HCT116 (cell line): ENCODE measurements at regions not wholly inside any gene's neighbourhood (a gene's known extent, or its start where the extent isn't known, plus 50 kb on each side); places are given as distances from the start of the nearest gene placed in this dataset.

Experiments
- ATAC-seq: fragments of 200-7000 bp; cut with Tn5 transposase; 2 replicates; pipeline ENCODE4 v1.9.1; 2020; ENCODE audit warnings: mild to moderate bottlenecking, moderate library complexity
- BruUV-seq: library from RNA; stranded (reverse); fragments of 400-500 nt; replicated peaks from 2 replicates; lab custom pipeline; 2021; lab: Mats Ljungman, UMichigan
- CTCF ChIA-PET: fragments of 300-600 bp; sonication (Branson Sonifier 250); formaldehyde crosslinking; loops from one replicate; lab custom pipeline; 2021; ENCODE audit warnings: antibody characterized with exemption; lab: Charles Lee
- POLR2A ChIA-PET: fragments of 300-600, 350-600 bp; sonication (Branson Sonifier 250); formaldehyde crosslinking; loops from one replicate; lab custom pipeline; 2021; ENCODE audit warnings: antibody characterized with exemption; lab: Charles Lee
- RAD21 ChIA-PET, 2 experiments: fragments of 300-600 bp; sonication (Branson Sonifier 250); formaldehyde crosslinking; loops; one replicate each; lab custom pipeline; 2023; ENCODE audit warnings: low total read pairs in 2 of 2; ENCODE audit not compliant: uncharacterized antibody in 2 of 2, unreplicated experiment in 2 of 2, low non-redundant PET in 1 of 2; lab: Charles Lee
- DNase-seq: peaks from one replicate; pipeline ENCODE4 v3.0.0-alpha.2; 2010; ENCODE audit warnings: low read depth, low spot score
- H2AFZ ChIP-seq: fragments of 200-600 bp; shearing (Covaris generic), sonication (generic); 2 replicates; pipeline ENCODE4 v1.6.1; 2017; ENCODE audit warnings: low read depth, mixed run types, mixed read lengths, antibody characterized with exemption, low read length; ENCODE audit not compliant: poor library complexity, severe bottlenecking
- H3K27ac ChIP-seq: 2 replicates; pipeline ENCODE4 v1.5.1; 2012; ENCODE audit warnings: low read depth, low read length
- H3K27me3 ChIP-seq: fragments of 200-600 bp; sonication (generic); 2 replicates; pipeline ENCODE4 v1.6.1; 2016; ENCODE audit warnings: mixed run types, low read length, mixed read lengths; ENCODE audit not compliant: insufficient read depth
- H3K36me3 ChIP-seq, 2 experiments: fragments of 200-500 bp in 1 of 2; fragments of 200-600 bp in 1 of 2; sonication (Bioruptor generic) in 1 of 2; sonication (generic) in 1 of 2; 2 replicates each; pipeline versions ENCODE4 v1.5.1 to v1.6.1; 2014 to 2016; ENCODE audit warnings: low read length in 2 of 2, inconsistent platforms in 1 of 2, mixed read lengths in 1 of 2, mixed run types in 1 of 2; ENCODE audit not compliant: insufficient read depth in 2 of 2, control insufficient read depth in 1 of 2
- H3K4me1 ChIP-seq, 2 experiments: fragments of 200-600 bp in 1 of 2; sonication (generic) in 1 of 2; 2 replicates each; pipeline versions ENCODE4 v1.5.1 to v1.6.1; 2012 to 2017; ENCODE audit warnings: low read length in 2 of 2, inconsistent platforms in 1 of 2, mild to moderate bottlenecking in 1 of 2, mixed read lengths in 1 of 2, mixed run types in 1 of 2, moderate library complexity in 1 of 2; ENCODE audit not compliant: insufficient read depth in 2 of 2, control insufficient read depth in 1 of 2
- H3K4me2 ChIP-seq: fragments of 200-600 bp; sonication (generic); 2 replicates; pipeline ENCODE4 v1.6.1; 2017; ENCODE audit warnings: mixed run types, low read length, mixed read lengths
- H3K4me3 ChIP-seq, 2 experiments: fragments of 200-600 bp in 1 of 2; sonication (generic) in 1 of 2; replicated peaks in 1 of 2; 2 replicates each; pipeline ENCODE4 v1.5.1; 2011 to 2016; ENCODE audit warnings: low read length in 2 of 2, control low read depth in 1 of 2, low read depth in 1 of 2, mild to moderate bottlenecking in 1 of 2, mixed read lengths in 1 of 2, mixed run types in 1 of 2
- H3K79me2 ChIP-seq: fragments of 200-600 bp; sonication (generic); 2 replicates; pipeline ENCODE4 v1.6.1; 2017; ENCODE audit warnings: mild to moderate bottlenecking, mixed run types, low read length, moderate library complexity, mixed read lengths; ENCODE audit not compliant: insufficient read depth
- H3K9ac ChIP-seq: fragments of 200-600 bp; sonication (generic); 2 replicates; pipeline ENCODE4 v1.6.1; 2016; ENCODE audit warnings: low read length, mixed read lengths
- H3K9me2 ChIP-seq: fragments of 200-600 bp; sonication (generic), shearing (Covaris generic); 2 replicates; pipeline ENCODE4 v1.6.1; 2017; ENCODE audit warnings: mixed run types, mild to moderate bottlenecking, moderate library complexity; ENCODE audit not compliant: insufficient read depth
- H3K9me3 ChIP-seq, 2 experiments: fragments of 200-500 bp in 1 of 2; fragments of 200-600 bp in 1 of 2; sonication (Bioruptor generic) in 1 of 2; sonication (generic) in 1 of 2; 2 replicates each; pipeline ENCODE4 v1.6.1; 2014 to 2017; ENCODE audit warnings: low read length in 2 of 2, mixed read lengths in 2 of 2, inconsistent platforms in 1 of 2, low read depth in 1 of 2, mild to moderate bottlenecking in 1 of 2, mixed run types in 1 of 2, moderate library complexity in 1 of 2; ENCODE audit not compliant: control insufficient read depth in 1 of 2, insufficient read depth in 1 of 2
- H4K20me1 ChIP-seq: fragments of 200-600 bp; sonication (generic), shearing (Covaris generic); 2 replicates; pipeline ENCODE4 v1.6.1; 2017; ENCODE audit warnings: mixed run types, mild to moderate bottlenecking, moderate library complexity; ENCODE audit not compliant: insufficient read depth
- ATF3 ChIP-seq: IDR thresholded peaks from 2 replicates; pipeline ENCODE4 v1.6.1; 2012
- CBX3 ChIP-seq: IDR thresholded peaks from 2 replicates; pipeline ENCODE4 v1.6.1; 2012; ENCODE audit warnings: low read depth
- CEBPB ChIP-seq: IDR thresholded peaks from 2 replicates; pipeline ENCODE4 v1.6.1; 2012; ENCODE audit warnings: low read depth
- CTCF ChIP-seq, 3 experiments: fragments of 200-600 bp in 1 of 3; sonication (generic) in 1 of 3; IDR thresholded peaks in 2 of 3; conservative IDR thresholded peaks in 1 of 3; 2 replicates each; pipeline ENCODE4 v1.5.1; 2012 to 2017; ENCODE audit warnings: low read depth in 2 of 3, low read length in 2 of 3, antibody characterized with exemption in 1 of 3, borderline replicate concordance in 1 of 3, control low read depth in 1 of 3, mild to moderate bottlenecking in 1 of 3, mixed read lengths in 1 of 3, mixed run types in 1 of 3, moderate library complexity in 1 of 3; ENCODE audit not compliant: insufficient read depth in 1 of 3
- EGR1 ChIP-seq: IDR thresholded peaks from 2 replicates; pipeline ENCODE4 v1.6.1; 2012; ENCODE audit warnings: low read depth
- EZH2phosphoT487 ChIP-seq: fragments of 200-600 bp; IDR thresholded peaks from 2 replicates; pipeline ENCODE4 v1.6.1; 2018; ENCODE audit warnings: antibody characterized with exemption, borderline replicate concordance
- FOSL1 ChIP-seq: IDR thresholded peaks from 2 replicates; pipeline ENCODE4 v1.6.1; 2012; ENCODE audit warnings: low read depth
- MAX ChIP-seq: IDR thresholded peaks from 2 replicates; pipeline ENCODE4 v1.6.1; 2012
- POLR2A ChIP-seq: IDR thresholded peaks from 2 replicates; pipeline ENCODE4 v1.7.0; 2011; ENCODE audit warnings: borderline replicate concordance; ENCODE audit not compliant: insufficient read depth, insufficient read length; ENCODE audit errors: extremely low read depth
- POLR2AphosphoS5 ChIP-seq: IDR thresholded peaks from 2 replicates; pipeline ENCODE4 v1.6.1; 2011; ENCODE audit warnings: mild to moderate bottlenecking, low read depth, low read length, moderate library complexity
- RAD21 ChIP-seq: IDR thresholded peaks from 2 replicates; pipeline ENCODE4 v1.6.1; 2012; ENCODE audit warnings: low read depth, mild to moderate bottlenecking
- REST ChIP-seq: IDR thresholded peaks from 2 replicates; pipeline ENCODE4 v1.6.1; 2012; ENCODE audit warnings: low read depth
- SIN3A ChIP-seq: IDR thresholded peaks from 2 replicates; pipeline ENCODE4 v1.6.1; 2012; ENCODE audit warnings: low read depth
- SRF ChIP-seq: IDR thresholded peaks from 2 replicates; pipeline ENCODE4 v1.6.1; 2012; ENCODE audit warnings: low read depth
- TCF7L2 ChIP-seq: IDR thresholded peaks from 2 replicates; pipeline ENCODE4 v1.7.0; 2011; ENCODE audit warnings: borderline replicate concordance, inconsistent platforms; ENCODE audit not compliant: insufficient read depth, insufficient read length; ENCODE audit errors: extremely low read depth
- YY1 ChIP-seq: IDR thresholded peaks from 2 replicates; pipeline ENCODE4 v1.6.1; 2011; ENCODE audit warnings: low read length, low read depth, moderate library complexity, mild to moderate bottlenecking; ENCODE audit not compliant: insufficient replicate concordance; ENCODE audit errors: extremely low read depth
- ZFX ChIP-seq: fragments of 450-650 bp; IDR thresholded peaks from 2 replicates; pipeline ENCODE4 v1.6.1; 2017
- intact Hi-C: fragments of 100-400 bp; cut with micrococcal nuclease; formaldehyde crosslinking; loops from 2 replicates; pipeline ENCODE4 v1.10.0; 2022

GRCh38 chr5:158433634-158434033 lies 574.7 kb upstream of the CLINT1 start:
- no peak overlapping the region for H3K9ac ChIP-seq
- POLR2A ChIA-PET, result no interaction called here
- RAD21 ChIA-PET, result no interaction called here
- no peak for ATAC-seq
- no peaks in the 10 kb centered on the region for H4K20me1 ChIP-seq
- no peaks in the 10 kb centered on the region for H3K79me2 ChIP-seq
- CTCF ChIA-PET, result interaction anchor here (1.1 kb wide), 1 partner anchor 259 kb away, joined by 4 read pairs; no protein-coding TSS in a partner anchor
- H3K4me1 ChIP-seq, result no peaks in the 10 kb centered on the region
- H3K4me2 ChIP-seq, result no peak overlapping the region
- H3K9me2 ChIP-seq, result no peaks in the 10 kb centered on the region
- no peaks in the 10 kb centered on the region for H3K27me3 ChIP-seq
- H2AFZ ChIP-seq, result no peak overlapping the region
- no peak overlapping the region for H3K4me3 ChIP-seq
- DNase-seq, result no peak
- H3K27ac ChIP-seq, result no peak overlapping the region
- H3K36me3 ChIP-seq, result no peaks in the 10 kb centered on the region
- intact Hi-C loops, result no loop called here
- no peak for TF ChIP-seq CEBPB
- no peak for TF ChIP-seq SIN3A
- no peak for TF ChIP-seq SRF
- TF ChIP-seq MAX, result no peak
- no peak for TF ChIP-seq FOSL1
- no peak for TF ChIP-seq RAD21
- TF ChIP-seq TCF7L2, result no peak
- no peak for TF ChIP-seq CTCF (IDR thresholded peaks at IDR 0.05 in 2 of 3, conservative IDR thresholded peaks at IDR 0.05 in 1 of 3; ENCODE audit: borderline replicate concordance in 1 of 3, insufficient read depth in 1 of 3, low read depth in 2 of 3, low read length in 2 of 3)
- no peak for TF ChIP-seq ZFX
- TF ChIP-seq CBX3, result no peak
- TF ChIP-seq POLR2A, result no peak
- TF ChIP-seq POLR2AphosphoS5, result no peak
- TF ChIP-seq REST, result no peak
- TF ChIP-seq ATF3, result no peak
- TF ChIP-seq YY1, result no peak
- no peak for TF ChIP-seq EZH2phosphoT487
- TF ChIP-seq EGR1, result no peak
- no peaks in the 10 kb centered on the region for H3K9me3 ChIP-seq
- BruUV-seq, result no TSS peak
